ENCODE measurements at regions not wholly inside any gene's neighbourhood (a gene's known extent, or its start where the extent isn't known, plus 50 kb on each side); places are given as distances from the start of the nearest gene placed in this dataset.

DNA sequence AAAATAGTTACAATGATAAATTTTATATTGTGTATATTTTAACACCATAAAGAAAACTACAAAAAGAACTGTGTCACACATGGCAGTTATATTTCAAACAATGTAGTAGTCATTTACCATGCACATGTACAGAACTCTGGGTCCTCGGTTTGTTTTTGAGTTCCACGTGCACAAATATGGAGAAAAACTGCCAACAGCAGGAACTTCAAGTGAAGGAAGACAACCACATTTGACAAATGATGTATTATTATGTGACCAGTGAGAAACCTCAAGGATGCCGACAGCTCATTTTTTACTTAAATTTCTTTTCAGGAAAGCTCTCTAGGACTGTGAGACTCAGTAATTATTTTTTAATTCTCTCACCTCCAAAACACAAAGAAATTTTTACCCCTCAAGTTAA, 244.2 kb upstream of the USP15 start:
- TF ChIP-seq, protein P1, sequence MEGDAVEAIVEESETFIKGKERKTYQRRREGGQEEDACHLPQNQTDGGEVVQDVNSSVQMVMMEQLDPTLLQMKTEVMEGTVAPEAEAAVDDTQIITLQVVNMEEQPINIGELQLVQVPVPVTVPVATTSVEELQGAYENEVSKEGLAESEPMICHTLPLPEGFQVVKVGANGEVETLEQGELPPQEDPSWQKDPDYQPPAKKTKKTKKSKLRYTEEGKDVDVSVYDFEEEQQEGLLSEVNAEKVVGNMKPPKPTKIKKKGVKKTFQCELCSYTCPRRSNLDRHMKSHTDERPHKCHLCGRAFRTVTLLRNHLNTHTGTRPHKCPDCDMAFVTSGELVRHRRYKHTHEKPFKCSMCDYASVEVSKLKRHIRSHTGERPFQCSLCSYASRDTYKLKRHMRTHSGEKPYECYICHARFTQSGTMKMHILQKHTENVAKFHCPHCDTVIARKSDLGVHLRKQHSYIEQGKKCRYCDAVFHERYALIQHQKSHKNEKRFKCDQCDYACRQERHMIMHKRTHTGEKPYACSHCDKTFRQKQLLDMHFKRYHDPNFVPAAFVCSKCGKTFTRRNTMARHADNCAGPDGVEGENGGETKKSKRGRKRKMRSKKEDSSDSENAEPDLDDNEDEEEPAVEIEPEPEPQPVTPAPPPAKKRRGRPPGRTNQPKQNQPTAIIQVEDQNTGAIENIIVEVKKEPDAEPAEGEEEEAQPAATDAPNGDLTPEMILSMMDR (IDR thresholded peaks at IDR 0.05): no peak
- no peak for TF ChIP-seq ZFX (IDR thresholded peaks at IDR 0.05; ENCODE audit: borderline replicate concordance)

Measured in 22Rv1 (cell line).